ENCODE measurements at regions not wholly inside any gene's neighbourhood (a gene's known extent, or its start where the extent isn't known, plus 50 kb on each side); places are given as distances from the start of the nearest gene placed in this dataset.

DNA sequence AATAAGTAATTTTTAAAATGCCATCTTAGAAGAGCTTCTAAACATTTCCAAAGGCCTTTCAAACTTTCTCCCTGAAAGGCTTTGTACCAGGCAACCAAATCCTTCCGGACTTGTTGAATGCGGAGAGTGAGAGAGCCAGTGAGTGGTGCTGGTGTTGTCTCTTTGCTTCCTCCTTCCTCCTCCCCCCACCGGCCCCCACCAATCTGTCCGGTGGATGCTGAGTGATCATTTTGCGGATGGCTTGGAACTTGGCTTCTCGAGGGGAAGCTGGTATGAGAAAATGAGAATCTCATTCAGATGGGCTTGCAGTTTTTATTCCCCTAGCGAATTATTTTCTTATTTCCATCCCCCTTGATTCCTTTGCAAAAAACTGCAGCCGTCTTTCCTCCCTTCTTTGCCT lies 97.3 kb downstream of the ANKRD60 start:
- TF ChIP-seq, protein P1, sequence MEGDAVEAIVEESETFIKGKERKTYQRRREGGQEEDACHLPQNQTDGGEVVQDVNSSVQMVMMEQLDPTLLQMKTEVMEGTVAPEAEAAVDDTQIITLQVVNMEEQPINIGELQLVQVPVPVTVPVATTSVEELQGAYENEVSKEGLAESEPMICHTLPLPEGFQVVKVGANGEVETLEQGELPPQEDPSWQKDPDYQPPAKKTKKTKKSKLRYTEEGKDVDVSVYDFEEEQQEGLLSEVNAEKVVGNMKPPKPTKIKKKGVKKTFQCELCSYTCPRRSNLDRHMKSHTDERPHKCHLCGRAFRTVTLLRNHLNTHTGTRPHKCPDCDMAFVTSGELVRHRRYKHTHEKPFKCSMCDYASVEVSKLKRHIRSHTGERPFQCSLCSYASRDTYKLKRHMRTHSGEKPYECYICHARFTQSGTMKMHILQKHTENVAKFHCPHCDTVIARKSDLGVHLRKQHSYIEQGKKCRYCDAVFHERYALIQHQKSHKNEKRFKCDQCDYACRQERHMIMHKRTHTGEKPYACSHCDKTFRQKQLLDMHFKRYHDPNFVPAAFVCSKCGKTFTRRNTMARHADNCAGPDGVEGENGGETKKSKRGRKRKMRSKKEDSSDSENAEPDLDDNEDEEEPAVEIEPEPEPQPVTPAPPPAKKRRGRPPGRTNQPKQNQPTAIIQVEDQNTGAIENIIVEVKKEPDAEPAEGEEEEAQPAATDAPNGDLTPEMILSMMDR (IDR thresholded peaks at IDR 0.05) = no peak
- TF ChIP-seq POLR2A (IDR thresholded peaks at IDR 0.05) = no peak

All from esophagus squamous epithelium (tissue), 4 donors.